Right cardiac atrium (tissue), 5 donors: ENCODE measurements at regions not wholly inside any gene's neighbourhood (a gene's known extent, or its start where the extent isn't known, plus 50 kb on each side); places are given as distances from the start of the nearest gene placed in this dataset.

ENCODE experiments used
- ATAC-seq, 2 donors: fragments of 200-7000 bp; cut with Tn5 transposase; one replicate each; pipeline versions ENCODE4 v1.8.0 to v1.9.1; 2020; ENCODE audit warnings: moderate library complexity in 2 of 2, mild to moderate bottlenecking in 1 of 2
- DNase-seq, 3 donors: peaks; one replicate each; pipeline ENCODE4 v3.0.0-alpha.2; 2020
- H3K27ac ChIP-seq: one replicate; pipeline ENCODE4 v1.5.1; 2013; ENCODE audit warnings: mild to moderate bottlenecking, low read length, control low read depth, moderate library complexity
- H3K27me3 ChIP-seq: one replicate; pipeline ENCODE4 v1.6.1; 2013; ENCODE audit not compliant: control insufficient read depth, insufficient read depth
- H3K4me1 ChIP-seq: one replicate; pipeline ENCODE4 v1.6.1; 2013; ENCODE audit warnings: low read length; ENCODE audit not compliant: control insufficient read depth, insufficient read depth
- H3K4me3 ChIP-seq: one replicate; pipeline ENCODE4 v1.5.1; 2013; ENCODE audit warnings: low read length, control low read depth
- H3K9me3 ChIP-seq: one replicate; pipeline ENCODE4 v1.6.1; 2013; ENCODE audit warnings: low read length; ENCODE audit not compliant: control insufficient read depth
- WGBS: extraction: QIAGEN DNeasy Blood & Tissue Kit; methylation state at CpG from one replicate; pipeline ENCODE4 v1.1.7; 2013; 5-methylcytosine and 5-hydroxymethylcytosine counted together
- intact Hi-C, 4 donors: fragments of 100-400 bp; cut with DNase I; formaldehyde crosslinking; loops; one replicate each; pipeline versions ENCODE4 v1.11.0 to v1.14.0; 2022 to 2023
- donor health status: healthy with polysubstance abuse.
- donor health status: DM: no; HTN: yes; CAD: no.
- donor health status: DM: no; HTN: no; CAD: no.
- donor health status: DM: no; HTN: yes; CAD: no; lungs with severe emphysema.
- donor health status: DM: yes; HTN: yes; CAD: no.

DNA sequence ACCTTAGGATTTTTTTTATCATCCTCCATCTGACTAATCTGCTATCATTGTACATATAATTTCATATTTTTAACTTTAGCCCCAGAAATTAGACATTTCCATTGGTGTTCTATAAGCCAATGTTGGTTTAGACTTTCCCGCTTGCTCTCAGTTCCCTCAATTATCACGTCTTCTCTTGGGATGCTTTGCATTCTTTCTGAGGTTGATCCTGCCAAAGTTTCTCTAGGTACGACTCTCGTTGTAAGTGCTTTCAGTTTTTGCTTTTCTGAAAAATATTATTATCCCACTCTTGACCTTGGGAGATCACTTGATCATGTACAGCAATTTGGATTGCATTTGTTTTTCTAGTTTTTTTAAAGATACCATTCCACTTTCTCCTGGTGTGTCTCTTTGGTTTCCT is 270.2 kb downstream of the IRS2 start:
- Histone ChIP-seq H3K4me3 (no peak overlapping the region), H3K27me3 (no peaks in the 10 kb centered on the region), H3K9me3 (no peaks in the 10 kb centered on the region), H3K27ac (no peak overlapping the region), H3K4me1 (no peaks in the 10 kb centered on the region)
- DNase-seq, result no peak
- intact Hi-C loops, result no loop called here
- ATAC-seq, result no peak
- 33% methylated on average over 4 of the region's 4 CpGs for WGBS

DNA sequence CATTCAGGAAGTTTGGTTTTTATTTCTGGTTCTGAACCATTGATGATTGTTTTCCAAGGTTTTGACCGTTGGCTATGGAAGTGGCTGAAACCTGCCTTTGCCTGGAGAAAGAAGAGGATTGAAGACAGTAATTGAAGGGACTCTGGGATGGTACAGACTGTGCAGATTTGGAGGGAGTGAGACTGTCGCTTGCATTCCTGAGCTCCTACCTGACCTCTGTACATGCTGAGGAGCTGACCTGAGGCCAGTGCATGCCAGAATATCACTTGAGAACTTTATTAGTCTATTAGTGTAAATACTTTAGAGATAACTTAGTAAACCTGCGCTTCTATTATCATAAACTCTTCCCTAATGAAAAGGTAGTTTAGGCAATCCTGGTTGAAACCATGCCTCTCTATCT is 276.4 kb downstream of the IRS2 start:
- Histone ChIP-seq H3K9me3 (no peaks in the 10 kb centered on the region), H3K27ac (no peak overlapping the region), H3K27me3 (no peaks in the 10 kb centered on the region), H3K4me3 (no peak overlapping the region), H3K4me1 (no peaks in the 10 kb centered on the region)
- DNase-seq, result no peak
- no peak for ATAC-seq
- intact Hi-C loops, result no loop called here
- 78% methylated on average over 3 of the region's 3 CpGs for WGBS

DNA sequence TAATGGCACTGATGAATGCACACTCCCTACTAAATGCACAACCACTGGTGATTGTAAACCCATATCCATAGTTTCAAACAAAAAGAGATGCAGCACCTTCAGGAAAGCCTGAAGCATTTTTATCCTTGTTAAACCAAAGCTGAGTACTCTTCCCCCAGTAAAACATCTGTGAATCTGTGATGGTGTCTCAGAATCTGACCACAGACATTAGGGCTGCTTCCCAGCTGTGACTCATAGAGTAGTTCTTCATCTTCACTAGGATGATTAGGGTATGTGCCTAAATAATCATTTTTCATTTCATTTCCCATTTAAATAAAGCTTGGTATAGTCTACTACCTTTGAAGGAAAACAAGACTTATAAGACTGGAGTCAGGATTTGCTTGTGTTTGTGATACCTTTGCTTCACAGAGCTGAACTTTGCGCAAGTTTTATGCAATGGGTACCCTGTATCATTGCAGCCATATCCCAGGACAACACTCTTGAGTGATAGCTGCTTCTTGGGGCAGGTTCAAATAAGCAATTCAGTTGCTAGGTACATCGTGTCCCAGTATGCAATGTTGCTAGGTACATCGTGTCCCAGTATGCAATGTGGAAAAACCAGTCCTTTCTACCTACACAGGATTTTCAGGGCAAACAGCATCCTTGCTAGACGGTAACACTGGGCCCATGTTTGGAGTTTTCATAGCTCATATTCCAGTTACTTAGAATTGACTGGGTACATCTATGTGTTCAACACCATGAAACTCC is 277.1 kb downstream of the IRS2 start:
- DNase-seq (no peak), ATAC-seq (no peak)
- no peaks in the 10 kb centered on the region for H3K4me1 ChIP-seq
- intact Hi-C loops, result no loop called here
- H3K4me3 ChIP-seq, result no peak overlapping the region
- no peaks in the 10 kb centered on the region for H3K27me3 ChIP-seq
- WGBS, result 87% methylated on average over 4 of the region's 4 CpGs
- no peaks in the 10 kb centered on the region for H3K9me3 ChIP-seq
- H3K27ac ChIP-seq, result no peak overlapping the region

DNA sequence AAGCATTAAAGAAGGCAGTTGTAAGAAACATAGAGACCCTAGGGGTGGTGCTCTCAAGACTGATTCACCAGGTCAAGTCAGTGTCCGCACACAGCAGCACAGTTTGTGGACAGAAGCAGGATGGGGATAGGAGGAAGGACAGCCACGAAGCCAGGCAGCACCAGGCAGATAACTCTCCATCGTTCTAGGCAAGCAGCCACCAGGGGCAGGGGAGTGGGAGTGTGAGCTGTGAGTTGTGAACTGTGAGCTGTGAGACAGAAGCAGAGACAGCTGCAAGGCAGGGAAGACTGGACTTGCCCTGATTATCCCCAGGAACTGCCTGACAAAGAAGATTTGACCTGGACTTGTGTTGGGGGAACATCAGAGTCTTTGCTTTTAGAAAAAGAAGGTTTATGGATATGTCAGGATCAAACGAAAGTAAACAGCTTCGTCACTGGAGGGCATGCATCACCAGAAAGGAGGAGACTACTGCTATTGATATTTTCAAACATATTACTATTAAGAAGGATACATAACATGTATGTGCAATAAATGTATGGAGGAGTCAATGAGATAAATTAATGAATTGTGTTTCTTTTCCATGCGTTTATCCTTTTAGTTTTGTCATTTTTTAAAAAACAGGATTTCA is 286.1 kb downstream of the IRS2 start:
- 41% methylated on average over 6 of the region's 6 CpGs for WGBS
- no peaks in the 10 kb centered on the region for H3K9me3 ChIP-seq
- no peak overlapping the region for H3K27ac ChIP-seq
- DNase-seq (no peak), ATAC-seq (peak in 1 of 2 donors; percentile 43)
- no peaks in the 10 kb centered on the region for H3K4me1 ChIP-seq
- H3K4me3 ChIP-seq, result no peak overlapping the region
- intact Hi-C loops, result no loop called here
- H3K27me3 ChIP-seq, result no peaks in the 10 kb centered on the region

DNA sequence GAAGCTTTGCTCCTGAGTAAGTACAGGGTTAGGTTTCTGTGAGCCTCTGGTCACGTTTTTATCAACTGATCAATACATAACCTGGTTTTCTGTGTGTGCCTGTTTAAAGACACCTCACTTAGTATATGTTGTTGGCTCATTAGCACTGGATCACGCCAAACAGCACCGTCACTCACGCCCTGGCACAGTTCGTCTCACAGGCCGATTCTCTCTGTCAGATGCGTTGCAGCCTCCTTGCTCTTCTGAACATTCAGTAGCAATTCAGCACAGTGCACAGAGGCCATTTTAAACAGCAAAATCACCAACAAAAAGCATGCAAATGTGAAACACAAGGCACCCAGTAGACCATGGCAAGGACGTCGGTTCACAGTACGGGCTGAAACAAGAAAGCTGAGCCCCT is 288.5 kb downstream of the IRS2 start:
- no peak overlapping the region for H3K4me3 ChIP-seq
- H3K9me3 ChIP-seq, result no peaks in the 10 kb centered on the region
- intact Hi-C loops, result no loop called here
- DNase-seq, result no peak
- H3K27me3 ChIP-seq, result no peaks in the 10 kb centered on the region
- no peaks in the 10 kb centered on the region for H3K4me1 ChIP-seq
- no peak for ATAC-seq
- H3K27ac ChIP-seq, result no peak overlapping the region
- 92% methylated on average over 10 of the region's 10 CpGs for WGBS

DNA sequence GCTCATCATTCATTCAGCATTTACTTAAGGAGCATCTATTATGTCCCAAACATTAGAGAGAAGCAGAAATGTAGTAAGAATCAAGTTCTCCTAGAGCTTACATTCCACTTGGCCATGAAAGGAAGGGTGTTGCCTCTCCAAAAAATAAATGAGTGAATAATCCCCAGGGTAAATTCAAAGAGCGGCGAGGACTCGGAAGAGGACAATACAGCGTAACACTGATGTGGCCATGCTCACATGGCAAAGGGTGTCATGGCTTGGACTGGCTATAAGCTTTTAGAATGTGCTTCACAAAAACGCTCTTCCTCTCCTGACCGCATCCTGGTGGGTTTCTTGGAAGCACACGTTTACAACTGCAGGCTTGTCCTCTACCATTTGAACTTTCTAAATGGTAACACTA is 290.2 kb downstream of the IRS2 start:
- intact Hi-C loops, result no loop called here
- H3K9me3 ChIP-seq, result no peaks in the 10 kb centered on the region
- no peaks in the 10 kb centered on the region for H3K27me3 ChIP-seq
- ATAC-seq, result no peak
- no peaks in the 10 kb centered on the region for H3K4me1 ChIP-seq
- no peak overlapping the region for H3K4me3 ChIP-seq
- no peak overlapping the region for H3K27ac ChIP-seq
- no peak for DNase-seq
- 84% methylated on average over 7 of the region's 7 CpGs for WGBS

DNA sequence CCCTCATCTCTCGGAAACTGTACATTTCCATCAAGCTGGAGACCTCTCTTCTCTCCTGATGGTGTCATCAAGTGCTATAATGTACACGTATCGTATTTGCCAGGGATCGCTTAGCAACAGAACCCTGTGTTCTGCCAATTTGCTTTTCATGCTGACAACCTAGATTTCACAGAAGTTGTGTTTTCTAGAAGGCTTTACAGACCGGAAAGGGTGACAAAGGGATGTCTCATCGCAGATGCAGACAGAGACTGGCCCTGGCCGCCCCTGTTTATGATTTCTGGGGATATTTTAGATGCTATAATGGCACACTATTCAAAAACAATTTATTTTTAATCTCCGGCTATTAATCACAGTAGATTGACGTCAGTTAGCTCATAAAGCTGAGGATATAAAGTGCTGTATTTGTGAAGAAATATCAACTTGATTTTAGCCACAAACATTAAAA is 291.4 kb downstream of the IRS2 start:
- Histone ChIP-seq H3K4me1 (no peaks in the 10 kb centered on the region), H3K9me3 (no peaks in the 10 kb centered on the region), H3K4me3 (no peak overlapping the region), H3K27me3 (no peaks in the 10 kb centered on the region), H3K27ac (no peak overlapping the region)
- 45% methylated on average over 9 of the region's 9 CpGs for WGBS
- DNase-seq (no peak), ATAC-seq (no peak)
- intact Hi-C loops, result no loop called here

DNA sequence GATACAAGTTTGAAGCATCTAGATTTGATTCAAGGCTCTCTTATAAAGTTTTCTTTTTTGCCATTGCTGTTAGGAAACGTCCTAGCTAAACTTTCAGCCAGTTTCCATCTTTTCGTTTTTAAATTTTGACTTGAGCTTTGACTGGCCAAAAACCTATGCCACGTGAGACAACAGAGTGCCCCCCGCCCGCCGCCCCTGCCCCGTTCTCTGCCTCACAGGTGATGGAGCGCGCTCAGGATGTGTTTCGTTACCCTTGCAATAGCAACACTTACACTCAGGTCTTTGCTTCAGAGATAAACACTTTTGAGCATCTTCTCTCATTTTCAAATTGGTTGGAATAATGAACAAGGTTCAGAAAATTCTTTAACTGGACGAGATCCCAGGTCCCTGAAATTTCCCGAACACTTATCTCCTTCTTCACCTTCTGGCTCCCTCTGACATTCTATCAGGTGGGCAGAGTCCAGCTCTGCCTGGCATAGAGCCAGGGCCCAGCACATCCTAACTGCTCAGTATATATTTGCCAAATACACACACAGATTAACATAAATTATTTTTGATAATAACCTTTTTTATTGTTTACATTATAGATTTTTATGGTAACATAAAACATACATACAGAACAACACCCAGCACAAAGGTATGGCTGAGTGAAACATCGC is 301.1 kb downstream of the IRS2 start:
- Histone ChIP-seq H3K9me3 (no peaks in the 10 kb centered on the region), H3K27ac (no peak overlapping the region), H3K4me1 (no peaks in the 10 kb centered on the region), H3K27me3 (no peaks in the 10 kb centered on the region), H3K4me3 (no peak overlapping the region)
- 72% methylated on average over 13 of the region's 13 CpGs for whole genome bisulfite sequencing
- DNase-seq, result no peak
- no peak for ATAC-seq
- intact Hi-C loops, result no loop called here

DNA sequence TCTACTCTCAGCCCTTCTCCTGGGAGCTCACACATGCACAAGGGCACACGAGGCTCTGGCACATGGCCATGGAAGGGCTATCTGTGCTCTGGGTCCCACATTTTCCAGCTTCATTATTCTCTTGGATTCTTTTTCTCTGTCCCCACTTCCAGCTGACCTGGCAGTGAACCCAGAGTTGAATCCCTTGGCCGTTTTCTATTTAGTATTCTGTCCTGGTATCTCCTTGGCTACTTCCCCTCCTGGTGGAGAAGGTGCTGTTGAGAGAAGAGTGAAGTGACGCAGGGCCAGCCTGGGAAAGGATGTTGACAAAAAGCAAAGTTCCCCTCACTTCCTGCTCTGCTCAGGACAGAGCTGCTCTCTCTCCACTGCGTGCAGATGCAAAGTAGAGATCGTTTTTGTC is 303.1 kb downstream of the IRS2 start:
- ATAC-seq (peak; percentile 43 to 73), DNase-seq (peak in 1 of 3 donors; percentile 38)
- intact Hi-C loops, result no loop called here
- Histone ChIP-seq H3K9me3 (no peaks in the 10 kb centered on the region), H3K27me3 (no peaks in the 10 kb centered on the region), H3K4me1 (no peaks in the 10 kb centered on the region), H3K4me3 (no peak overlapping the region), H3K27ac (no peak overlapping the region)
- WGBS, result 27% methylated on average over 5 of the region's 5 CpGs

DNA sequence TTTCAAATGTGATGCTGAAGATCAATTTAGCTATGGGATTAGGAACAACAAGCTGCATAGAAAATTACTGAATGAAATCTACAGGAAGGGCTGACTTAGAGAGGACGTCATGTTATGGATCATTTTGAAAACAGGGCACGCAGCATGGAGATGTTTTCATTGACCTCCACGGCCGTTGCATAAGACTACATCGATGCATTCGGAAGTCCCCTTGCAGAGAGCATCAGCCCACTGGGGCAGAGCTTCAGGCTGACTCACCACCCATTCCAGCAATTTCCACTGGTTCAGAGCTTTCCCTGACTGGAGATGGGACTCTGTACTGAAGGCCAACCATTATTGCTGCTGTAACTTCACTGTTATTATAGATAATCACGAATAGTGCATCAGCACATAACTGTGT is 305.3 kb downstream of the IRS2 start:
- intact Hi-C loops, result no loop called here
- no peaks in the 10 kb centered on the region for H3K27me3 ChIP-seq
- no peaks in the 10 kb centered on the region for H3K9me3 ChIP-seq
- DNase-seq, result no peak
- no peak for ATAC-seq
- H3K4me3 ChIP-seq, result no peak overlapping the region
- no peak overlapping the region for H3K27ac ChIP-seq
- peaks cover 3% of the 10 kb centered on the region for H3K4me1 ChIP-seq
- WGBS, result 89% methylated on average over 7 of the region's 7 CpGs
